Neural crest cell (in vitro differentiated cells): ENCODE measurements at regions not wholly inside any gene's neighbourhood (a gene's known extent, or its start where the extent isn't known, plus 50 kb on each side); places are given as distances from the start of the nearest gene placed in this dataset.

ENCODE experiments used
- DNase-seq: peaks from one replicate; pipeline ENCODE4 v3.0.0; 2021; ENCODE audit warnings: low read depth, mixed read lengths, low spot score
- H3K27ac Mint-ChIP-seq: one replicate; pipeline ENCODE4 v1.8.0; 2021; ENCODE audit warnings: mild to moderate bottlenecking, mixed read lengths; ENCODE audit not compliant: unreplicated experiment
- H3K27me3 Mint-ChIP-seq: 2 replicates; pipeline ENCODE4 v1.8.0; 2021; ENCODE audit warnings: low read depth, mild to moderate bottlenecking, mixed read lengths
- H3K36me3 Mint-ChIP-seq: 2 replicates; pipeline ENCODE4 v1.8.0; 2021; ENCODE audit warnings: low read depth, mild to moderate bottlenecking, mixed read lengths
- H3K4me1 Mint-ChIP-seq: 2 replicates; pipeline ENCODE4 v1.8.0; 2021; ENCODE audit warnings: mixed read lengths
- H3K4me3 Mint-ChIP-seq: one replicate; pipeline ENCODE4 v1.8.0; 2021; ENCODE audit warnings: mild to moderate bottlenecking, mixed read lengths
- H3K9me3 Mint-ChIP-seq: 2 replicates; pipeline ENCODE4 v1.8.0; 2021; ENCODE audit warnings: mixed read lengths
- CTCF ChIP-seq: fragments of 200-600 bp; sonication (generic); conservative IDR thresholded peaks from 2 replicates; pipeline ENCODE4 v1.5.0; 2021; ENCODE audit warnings: antibody characterized with exemption, mild to moderate bottlenecking

- Mint-ChIP-seq H3K27me3 (no peaks in the 10 kb centered on the region), H3K4me3 (no peak overlapping the region), H3K9me3 (no peaks in the 10 kb centered on the region), H3K36me3 (no peaks in the 10 kb centered on the region), H3K27ac (peak overlapping the region; percentile 85), H3K4me1 (peaks cover 18% of the 10 kb centered on the region)
- DNase-seq, result no peak
- no peak for TF ChIP-seq CTCF
Measured at GRCh38 chr2:42844901-42845821, 52.8 kb upstream of the HAAO start.

GRCh38 chr2:42844366-42844765 lies 52.0 kb upstream of the HAAO start:
- Mint-ChIP-seq H3K4me1 (peaks cover 23% of the 10 kb centered on the region), H3K27ac (no peak overlapping the region), H3K36me3 (no peaks in the 10 kb centered on the region), H3K9me3 (no peaks in the 10 kb centered on the region), H3K27me3 (no peaks in the 10 kb centered on the region), H3K4me3 (no peak overlapping the region)
- no peak for TF ChIP-seq CTCF
- no peak for DNase-seq

GRCh38 chr2:42843611-42844010 lies 51.2 kb upstream of the HAAO start:
- TF ChIP-seq CTCF, result no peak
- DNase-seq, result no peak
- Mint-ChIP-seq H3K4me3 (no peak overlapping the region), H3K4me1 (peaks cover 23% of the 10 kb centered on the region), H3K36me3 (no peaks in the 10 kb centered on the region), H3K9me3 (no peaks in the 10 kb centered on the region), H3K27ac (no peak overlapping the region), H3K27me3 (no peaks in the 10 kb centered on the region)

GRCh38 chr2:42843131-42843530 lies 50.7 kb upstream of the HAAO start:
- H3K36me3 Mint-ChIP-seq, result no peaks in the 10 kb centered on the region
- no peak overlapping the region for H3K4me3 Mint-ChIP-seq
- TF ChIP-seq CTCF, result no peak
- no peaks in the 10 kb centered on the region for H3K27me3 Mint-ChIP-seq
- H3K4me1 Mint-ChIP-seq, result peaks cover 23% of the 10 kb centered on the region
- no peak for DNase-seq
- H3K27ac Mint-ChIP-seq, result no peak overlapping the region
- no peaks in the 10 kb centered on the region for H3K9me3 Mint-ChIP-seq

- no peak for TF ChIP-seq CTCF
- Mint-ChIP-seq H3K27me3 (no peaks in the 10 kb centered on the region), H3K4me1 (peaks cover 23% of the 10 kb centered on the region), H3K36me3 (no peaks in the 10 kb centered on the region), H3K9me3 (no peaks in the 10 kb centered on the region), H3K27ac (no peak overlapping the region), H3K4me3 (no peak overlapping the region)
- no peak for DNase-seq
Measured at GRCh38 chr2:42842466-42842865, 50.1 kb upstream of the HAAO start.
